ENCODE measurements at regions not wholly inside any gene's neighbourhood (a gene's known extent, or its start where the extent isn't known, plus 50 kb on each side); places are given as distances from the start of the nearest gene placed in this dataset.

DNA sequence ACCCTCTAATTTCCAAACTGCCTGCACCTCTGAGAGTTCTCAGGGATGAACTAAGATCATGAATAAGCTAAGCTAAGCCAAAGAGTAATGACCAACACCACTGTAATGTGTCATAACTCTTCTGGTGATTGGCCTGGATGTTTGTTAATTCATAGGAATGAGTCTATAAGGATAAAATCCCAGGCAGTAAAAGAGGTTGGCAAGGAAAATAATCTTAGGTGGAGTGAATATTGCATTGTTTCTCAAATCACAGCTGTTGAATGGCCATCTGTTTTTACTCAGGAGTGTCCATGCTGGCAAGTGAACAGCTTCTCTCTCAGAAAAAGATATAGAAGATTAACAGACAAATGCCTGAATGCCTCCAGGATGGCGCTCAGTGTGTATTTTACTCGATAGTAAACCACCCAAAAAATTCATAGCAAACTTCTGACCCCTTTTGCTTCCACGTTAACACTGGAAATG lies 60.8 kb upstream of the GLS start:
- no peak for TF ChIP-seq POLR2AphosphoS5 (IDR thresholded peaks at IDR 0.05; ENCODE audit: low read depth)
- TF ChIP-seq, protein P1, sequence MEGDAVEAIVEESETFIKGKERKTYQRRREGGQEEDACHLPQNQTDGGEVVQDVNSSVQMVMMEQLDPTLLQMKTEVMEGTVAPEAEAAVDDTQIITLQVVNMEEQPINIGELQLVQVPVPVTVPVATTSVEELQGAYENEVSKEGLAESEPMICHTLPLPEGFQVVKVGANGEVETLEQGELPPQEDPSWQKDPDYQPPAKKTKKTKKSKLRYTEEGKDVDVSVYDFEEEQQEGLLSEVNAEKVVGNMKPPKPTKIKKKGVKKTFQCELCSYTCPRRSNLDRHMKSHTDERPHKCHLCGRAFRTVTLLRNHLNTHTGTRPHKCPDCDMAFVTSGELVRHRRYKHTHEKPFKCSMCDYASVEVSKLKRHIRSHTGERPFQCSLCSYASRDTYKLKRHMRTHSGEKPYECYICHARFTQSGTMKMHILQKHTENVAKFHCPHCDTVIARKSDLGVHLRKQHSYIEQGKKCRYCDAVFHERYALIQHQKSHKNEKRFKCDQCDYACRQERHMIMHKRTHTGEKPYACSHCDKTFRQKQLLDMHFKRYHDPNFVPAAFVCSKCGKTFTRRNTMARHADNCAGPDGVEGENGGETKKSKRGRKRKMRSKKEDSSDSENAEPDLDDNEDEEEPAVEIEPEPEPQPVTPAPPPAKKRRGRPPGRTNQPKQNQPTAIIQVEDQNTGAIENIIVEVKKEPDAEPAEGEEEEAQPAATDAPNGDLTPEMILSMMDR (IDR thresholded peaks at IDR 0.05; ENCODE audit: insufficient read depth, low read length): no peak

Data from HL-60 (cell line).